Upper lobe of right lung (tissue), 1 donor: ENCODE measurements at regions not wholly inside any gene's neighbourhood (a gene's known extent, or its start where the extent isn't known, plus 50 kb on each side); places are given as distances from the start of the nearest gene placed in this dataset.

ENCODE experiments used
- ATAC-seq: fragments of 200-7000 bp; cut with Tn5 transposase; one replicate; pipeline ENCODE4 v1.9.1; 2020; ENCODE audit warnings: mild to moderate bottlenecking, moderate library complexity
- DNase-seq: peaks from one replicate; pipeline ENCODE4 v3.0.0-alpha.2; 2020
- H3K27ac ChIP-seq: fragments of 200-600 bp; one replicate; pipeline ENCODE4 v1.8.0; 2022
- H3K27me3 ChIP-seq: fragments of 200-600 bp; one replicate; pipeline ENCODE4 v1.8.0; 2022; ENCODE audit warnings: mild to moderate bottlenecking
- H3K36me3 ChIP-seq: fragments of 200-600 bp; one replicate; pipeline ENCODE4 v1.8.0; 2022
- H3K4me1 ChIP-seq: fragments of 200-600 bp; one replicate; pipeline ENCODE4 v1.8.0; 2022
- H3K4me3 ChIP-seq: fragments of 200-600 bp; one replicate; pipeline ENCODE4 v1.8.0; 2022; ENCODE audit warnings: mild to moderate bottlenecking
- H3K9me3 ChIP-seq: fragments of 200-600 bp; one replicate; pipeline ENCODE4 v1.8.0; 2022
- intact Hi-C: fragments of 100-400 bp; cut with DNase I; formaldehyde crosslinking; loops from one replicate; pipeline ENCODE4 v1.11.0; 2022
- TF ChIP-seq, protein P1 (sequence below): fragments of 200-600 bp; IDR thresholded peaks from one replicate; pipeline ENCODE4 v1.8.0; 2022; ENCODE audit warnings: antibody characterized with exemption
- donor health status: DM: no; HTN: yes; CAD: no; lungs with severe emphysema.

DNA sequence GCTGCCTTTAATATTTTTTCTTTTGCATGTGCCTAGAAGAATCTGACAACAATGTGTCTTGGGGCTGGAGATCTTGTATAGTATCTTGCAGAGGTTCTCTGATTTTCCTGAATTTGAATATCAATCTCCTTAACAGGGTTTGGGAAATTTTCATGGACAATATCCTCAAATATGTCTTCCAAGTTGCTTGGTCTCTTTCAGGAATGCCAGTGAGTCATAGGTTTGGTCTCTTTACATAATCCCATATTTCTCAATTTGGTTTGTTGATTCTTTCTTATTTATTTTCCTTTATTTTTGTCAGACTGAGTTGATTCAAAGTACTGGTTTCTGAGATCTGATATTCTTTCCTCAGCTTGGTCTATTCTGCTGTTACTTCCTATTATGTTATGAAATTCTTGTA lies 208.7 kb upstream of the GLI3 start:
- Histone ChIP-seq H3K4me3 (no peak overlapping the region), H3K27me3 (no peaks in the 10 kb centered on the region), H3K36me3 (no peaks in the 10 kb centered on the region), H3K9me3 (no peaks in the 10 kb centered on the region), H3K4me1 (no peaks in the 10 kb centered on the region), H3K27ac (no peak overlapping the region)
- no peak for DNase-seq
- intact Hi-C loops = no loop called here
- ATAC-seq = no peak
- TF ChIP-seq, protein P1, sequence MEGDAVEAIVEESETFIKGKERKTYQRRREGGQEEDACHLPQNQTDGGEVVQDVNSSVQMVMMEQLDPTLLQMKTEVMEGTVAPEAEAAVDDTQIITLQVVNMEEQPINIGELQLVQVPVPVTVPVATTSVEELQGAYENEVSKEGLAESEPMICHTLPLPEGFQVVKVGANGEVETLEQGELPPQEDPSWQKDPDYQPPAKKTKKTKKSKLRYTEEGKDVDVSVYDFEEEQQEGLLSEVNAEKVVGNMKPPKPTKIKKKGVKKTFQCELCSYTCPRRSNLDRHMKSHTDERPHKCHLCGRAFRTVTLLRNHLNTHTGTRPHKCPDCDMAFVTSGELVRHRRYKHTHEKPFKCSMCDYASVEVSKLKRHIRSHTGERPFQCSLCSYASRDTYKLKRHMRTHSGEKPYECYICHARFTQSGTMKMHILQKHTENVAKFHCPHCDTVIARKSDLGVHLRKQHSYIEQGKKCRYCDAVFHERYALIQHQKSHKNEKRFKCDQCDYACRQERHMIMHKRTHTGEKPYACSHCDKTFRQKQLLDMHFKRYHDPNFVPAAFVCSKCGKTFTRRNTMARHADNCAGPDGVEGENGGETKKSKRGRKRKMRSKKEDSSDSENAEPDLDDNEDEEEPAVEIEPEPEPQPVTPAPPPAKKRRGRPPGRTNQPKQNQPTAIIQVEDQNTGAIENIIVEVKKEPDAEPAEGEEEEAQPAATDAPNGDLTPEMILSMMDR = no peak

DNA sequence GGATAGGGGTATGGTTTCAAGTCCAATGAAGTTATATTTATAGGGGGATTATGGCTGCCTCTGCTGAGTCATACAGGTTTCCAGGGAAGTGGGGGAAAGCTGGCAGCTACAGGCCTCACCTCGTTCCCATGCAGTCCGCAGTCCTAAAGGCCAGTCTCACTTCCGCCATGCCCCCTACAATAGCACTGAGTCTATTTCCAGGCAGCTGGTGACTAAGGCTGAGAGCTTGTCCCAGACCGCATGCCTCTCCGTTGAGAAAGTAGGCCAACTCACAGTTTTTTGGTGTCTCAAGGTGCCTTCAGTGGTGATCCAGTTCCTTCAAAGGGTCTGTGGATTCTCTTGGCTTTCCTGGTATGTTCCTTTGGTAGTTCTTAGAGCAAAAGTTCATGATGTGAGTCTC lies 203.9 kb upstream of the GLI3 start:
- no peak overlapping the region for H3K27ac ChIP-seq
- H3K4me1 ChIP-seq = no peaks in the 10 kb centered on the region
- no peaks in the 10 kb centered on the region for H3K36me3 ChIP-seq
- no peak for DNase-seq
- no peaks in the 10 kb centered on the region for H3K27me3 ChIP-seq
- intact Hi-C loops = no loop called here
- no peaks in the 10 kb centered on the region for H3K9me3 ChIP-seq
- TF ChIP-seq, protein P1 = no peak
- no peak for ATAC-seq
- no peak overlapping the region for H3K4me3 ChIP-seq

DNA sequence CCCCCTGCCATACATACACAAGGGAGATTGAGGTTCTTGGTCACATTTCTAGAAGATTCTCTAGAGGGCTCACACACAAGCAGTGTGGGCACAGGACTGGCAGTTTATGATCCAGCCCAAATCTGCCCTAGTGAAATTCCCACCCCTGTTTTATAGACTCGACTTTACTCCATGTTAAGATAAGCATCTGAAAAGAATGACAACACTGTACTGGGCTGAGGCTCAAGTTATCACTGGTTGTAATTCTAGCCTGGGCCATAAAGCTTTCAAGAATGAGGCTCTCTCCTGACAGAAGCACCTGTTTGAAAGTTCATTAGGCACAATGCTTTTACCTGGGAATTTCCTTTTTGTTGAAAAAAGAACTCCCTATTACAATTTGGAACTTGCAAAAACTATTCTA lies 195.6 kb upstream of the GLI3 start:
- no peak for ATAC-seq
- H3K27me3 ChIP-seq = no peaks in the 10 kb centered on the region
- no peak for DNase-seq
- no peaks in the 10 kb centered on the region for H3K36me3 ChIP-seq
- H3K27ac ChIP-seq = no peak overlapping the region
- intact Hi-C loops = no loop called here
- TF ChIP-seq, protein P1 = no peak
- no peak overlapping the region for H3K4me3 ChIP-seq
- H3K9me3 ChIP-seq = no peaks in the 10 kb centered on the region
- H3K4me1 ChIP-seq = no peaks in the 10 kb centered on the region

DNA sequence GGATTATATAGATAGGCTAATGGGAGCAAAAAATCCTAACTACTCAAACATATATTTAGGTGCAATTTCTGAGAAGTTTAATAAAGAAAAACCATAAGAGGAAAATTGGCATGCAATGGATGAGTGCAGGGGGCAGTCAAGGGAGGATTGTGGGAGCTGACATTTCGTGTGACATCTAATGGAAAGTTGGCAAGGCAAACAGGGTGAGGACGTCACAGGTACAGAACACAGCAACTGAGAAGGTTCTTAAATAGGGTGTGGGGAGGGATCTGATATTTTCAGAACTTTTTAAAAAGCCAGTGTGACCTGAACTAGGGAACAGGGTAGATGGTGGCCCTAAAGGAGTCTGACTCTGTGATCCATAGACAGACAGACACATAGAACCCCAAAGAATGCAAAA lies 194.9 kb upstream of the GLI3 start:
- no peak for DNase-seq
- H3K27ac ChIP-seq = no peak overlapping the region
- intact Hi-C loops = no loop called here
- ATAC-seq = no peak
- no peaks in the 10 kb centered on the region for H3K36me3 ChIP-seq
- H3K9me3 ChIP-seq = no peaks in the 10 kb centered on the region
- no peak overlapping the region for H3K4me3 ChIP-seq
- no peaks in the 10 kb centered on the region for H3K27me3 ChIP-seq
- no peaks in the 10 kb centered on the region for H3K4me1 ChIP-seq
- TF ChIP-seq, protein P1 = no peak

DNA sequence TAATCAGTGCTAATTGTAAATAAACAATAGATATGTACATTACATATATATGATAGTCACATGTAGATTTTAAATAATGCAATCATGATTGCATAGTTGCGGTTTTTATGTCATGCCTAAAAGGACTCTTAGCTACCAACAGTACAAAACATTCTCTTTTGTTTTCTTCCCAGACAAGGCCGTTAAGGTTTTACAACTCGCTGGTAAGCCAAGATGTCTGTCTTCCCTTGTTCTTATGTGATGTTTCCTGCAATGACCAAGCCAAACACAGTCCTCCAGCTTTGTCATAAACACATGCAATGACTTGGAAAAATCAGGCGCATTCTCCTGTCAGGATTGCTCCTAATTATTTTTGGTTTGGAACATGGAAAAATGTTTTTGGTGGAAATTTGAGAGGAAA lies 192.3 kb upstream of the GLI3 start:
- no peaks in the 10 kb centered on the region for H3K4me1 ChIP-seq
- DNase-seq = no peak
- ATAC-seq = no peak
- no peaks in the 10 kb centered on the region for H3K36me3 ChIP-seq
- TF ChIP-seq, protein P1 = no peak
- H3K27ac ChIP-seq = no peak overlapping the region
- no peak overlapping the region for H3K4me3 ChIP-seq
- intact Hi-C loops = no loop called here
- no peaks in the 10 kb centered on the region for H3K27me3 ChIP-seq
- no peaks in the 10 kb centered on the region for H3K9me3 ChIP-seq

DNA sequence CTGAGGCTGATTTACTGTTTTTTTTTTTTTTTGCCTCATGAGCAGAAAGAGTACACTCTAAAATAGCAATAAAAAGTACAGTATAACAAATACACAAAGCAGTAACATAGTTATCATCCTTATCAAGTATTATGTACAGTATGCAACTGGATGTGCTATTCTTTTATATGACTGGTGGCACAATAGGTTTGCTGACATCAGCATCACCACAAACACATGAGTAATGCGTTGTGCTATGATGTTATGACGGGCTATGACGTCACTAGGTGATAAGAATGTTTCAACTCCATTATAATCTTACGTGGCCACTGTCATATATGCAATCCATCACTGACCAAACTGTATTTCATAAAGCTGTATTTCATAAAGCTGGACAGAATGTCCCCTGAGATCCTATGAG lies 189.2 kb upstream of the GLI3 start:
- H3K4me1 ChIP-seq = no peaks in the 10 kb centered on the region
- TF ChIP-seq, protein P1 = no peak
- no peaks in the 10 kb centered on the region for H3K36me3 ChIP-seq
- H3K27me3 ChIP-seq = no peaks in the 10 kb centered on the region
- H3K9me3 ChIP-seq = no peaks in the 10 kb centered on the region
- intact Hi-C loops = no loop called here
- ATAC-seq (no peak), DNase-seq (no peak)
- H3K4me3 ChIP-seq = no peak overlapping the region
- no peak overlapping the region for H3K27ac ChIP-seq
